GM04503 (cell line): ENCODE measurements at regions not wholly inside any gene's neighbourhood (a gene's known extent, or its start where the extent isn't known, plus 50 kb on each side); places are given as distances from the start of the nearest gene placed in this dataset.
A peak's percentile ranks its signal among the peaks of the same experiment; 100 is the strongest.

Source experiments
- DNase-seq: peaks from one replicate; pipeline ENCODE4 v3.0.0-alpha.2; 2012; ENCODE audit warnings: low read depth

DNA sequence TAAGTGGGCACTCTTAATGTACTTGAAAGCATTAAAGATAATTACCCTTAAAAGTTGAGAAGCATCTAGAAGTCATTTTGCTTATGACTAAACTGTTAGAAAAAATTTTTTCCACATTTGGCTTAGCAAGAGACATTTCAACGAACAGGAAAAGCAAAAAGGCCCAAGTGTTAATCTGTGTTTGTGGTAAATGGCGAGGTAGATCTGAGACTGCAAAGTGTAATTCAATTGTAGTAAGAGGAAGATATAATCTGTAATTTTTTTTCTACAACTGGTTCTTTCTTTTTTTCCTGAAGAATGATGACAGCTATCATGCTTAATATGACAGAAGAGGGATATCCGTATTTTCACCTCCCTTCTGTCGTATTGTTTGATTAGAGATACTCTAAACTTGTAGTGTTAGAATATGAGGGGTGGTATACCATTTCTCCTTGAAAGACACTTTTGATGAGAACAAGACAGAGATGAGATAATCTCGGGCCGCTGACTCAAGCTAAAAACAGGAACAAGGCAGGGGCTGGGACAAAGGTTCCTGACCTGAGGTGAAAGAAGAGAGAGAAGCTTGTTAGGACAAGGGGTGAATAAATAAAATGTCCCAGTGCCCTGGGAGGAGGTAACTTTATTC is 459.3 kb upstream of the ZNF608 start:
- no peak for DNase-seq

DNA sequence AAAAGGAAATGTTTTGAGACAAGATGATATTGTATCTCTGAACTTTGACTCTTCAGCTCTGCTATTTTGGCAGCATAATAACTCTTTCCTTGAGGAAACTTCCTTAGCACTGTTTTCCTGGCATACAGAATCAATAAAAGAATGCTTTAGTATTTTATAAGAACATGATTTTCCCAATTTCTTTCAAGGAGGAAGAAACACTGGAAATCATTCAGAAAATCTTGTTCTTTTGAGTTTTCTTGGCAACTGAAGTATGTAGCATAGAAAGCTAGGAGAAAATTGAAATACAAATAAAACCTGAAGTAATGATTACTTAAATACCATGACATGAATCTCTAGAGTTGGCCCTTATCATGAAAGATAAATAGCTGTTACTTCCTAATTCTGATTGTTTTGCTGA is 461.4 kb upstream of the ZNF608 start:
- DNase-seq = no peak

DNA sequence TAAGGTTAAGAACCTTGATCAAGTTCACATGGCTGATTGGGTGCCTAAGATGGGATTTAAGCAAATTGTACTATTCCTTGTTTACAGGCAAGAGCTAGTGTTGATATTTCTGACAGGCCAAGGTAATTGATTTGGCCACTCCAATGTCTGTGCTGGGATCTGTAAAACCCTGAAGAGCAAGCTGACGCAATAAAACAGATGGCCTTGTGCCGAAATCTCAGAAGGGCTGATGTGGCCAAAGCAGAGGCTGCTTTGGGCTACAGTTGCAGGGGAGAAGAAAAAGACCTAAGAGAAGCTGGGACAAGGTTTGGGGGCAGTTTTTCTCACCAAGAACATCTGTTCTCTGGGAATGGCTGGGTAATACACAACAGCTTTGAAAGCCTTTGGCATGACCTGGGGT is 463.2 kb upstream of the ZNF608 start:
- no peak for DNase-seq

DNA sequence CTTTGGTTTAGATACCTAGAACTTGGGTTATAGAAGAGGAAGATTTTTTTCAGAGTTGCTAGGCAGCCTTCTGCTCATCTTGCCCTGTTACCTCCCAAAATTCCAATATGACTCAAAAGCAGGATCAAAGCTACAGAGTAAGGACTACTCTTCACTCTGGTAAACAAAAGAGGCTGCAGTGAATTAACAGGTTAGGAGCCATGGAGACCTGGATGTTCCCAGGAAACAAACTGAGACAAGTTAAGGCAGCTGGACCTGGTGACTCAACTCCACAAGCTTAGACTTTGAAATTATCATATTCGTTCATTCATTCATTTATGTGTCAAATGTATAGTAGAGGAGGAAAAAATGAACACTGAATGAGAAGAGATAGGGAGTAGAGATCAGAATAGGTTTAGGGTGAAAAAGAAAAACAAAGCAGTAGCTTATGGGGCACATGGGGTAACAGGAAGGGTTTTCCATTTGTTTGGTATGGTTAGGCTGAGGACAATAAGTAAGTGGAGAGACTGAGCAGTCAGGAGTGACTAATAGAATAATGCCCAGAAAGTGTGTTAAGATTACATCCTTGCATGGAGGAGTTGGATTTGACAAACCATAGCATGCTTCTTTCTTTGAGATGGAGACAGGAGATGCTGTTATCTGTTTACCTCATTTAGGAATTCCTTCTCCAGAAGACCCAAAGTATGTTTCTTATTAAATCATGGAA is 464.0 kb upstream of the ZNF608 start:
- no peak for DNase-seq

DNA sequence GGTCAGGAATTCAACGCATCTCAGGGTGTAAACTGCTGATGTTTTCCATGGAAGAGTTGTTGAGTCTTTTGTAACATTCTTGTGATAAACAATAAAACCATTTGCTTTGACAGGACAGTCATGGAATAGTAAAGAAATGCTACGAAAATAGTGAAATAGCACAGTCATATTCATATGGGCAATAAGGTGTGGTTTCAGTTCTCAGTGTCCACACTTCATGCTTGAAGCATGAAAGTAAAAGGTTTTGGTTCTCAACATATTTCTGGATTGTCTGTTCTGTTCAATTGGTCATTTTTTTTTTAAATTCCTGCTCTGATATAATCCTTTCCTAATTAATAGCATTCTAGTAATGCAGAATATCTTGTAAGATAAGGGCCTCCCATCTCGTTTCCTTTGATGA is 467.6 kb upstream of the ZNF608 start:
- no peak for DNase-seq

DNA sequence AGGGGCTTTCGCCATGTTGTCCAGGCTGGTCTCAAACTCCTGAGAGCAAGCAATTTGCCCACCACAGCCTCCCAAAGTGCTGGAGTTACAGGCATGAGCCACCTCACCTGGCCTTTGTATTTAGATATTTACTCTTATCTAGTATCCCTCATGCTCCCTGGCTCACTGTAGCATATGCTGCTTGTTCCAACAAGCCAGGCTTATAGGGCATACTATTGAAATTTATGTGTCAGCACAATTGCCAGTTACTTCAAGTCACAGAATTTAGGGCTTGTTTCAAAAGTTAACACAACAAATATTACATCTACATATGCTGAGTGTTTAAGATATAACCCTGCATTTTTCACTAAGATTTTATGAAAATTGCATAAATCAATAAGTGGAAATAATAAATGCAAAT is 469.2 kb upstream of the ZNF608 start:
- DNase-seq = no peak

DNA sequence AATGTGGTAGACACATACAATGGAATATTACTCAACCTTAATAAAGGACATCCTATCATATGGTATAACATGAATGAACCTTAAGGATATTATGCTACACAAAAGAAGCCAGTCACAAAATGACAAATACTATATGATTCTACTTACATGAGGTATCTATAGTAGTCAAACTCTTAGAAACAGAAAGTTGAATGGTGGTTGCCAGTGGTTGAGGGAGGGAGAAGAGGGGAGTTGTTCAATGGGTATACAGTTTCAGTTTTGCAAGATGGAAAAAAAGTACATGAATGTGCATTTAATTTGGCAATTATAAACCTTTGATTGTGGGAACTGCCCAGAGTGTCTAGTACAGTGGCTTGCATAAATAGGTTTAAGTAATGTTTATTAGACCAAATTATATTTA is 473.3 kb upstream of the ZNF608 start:
- no peak for DNase-seq

DNA sequence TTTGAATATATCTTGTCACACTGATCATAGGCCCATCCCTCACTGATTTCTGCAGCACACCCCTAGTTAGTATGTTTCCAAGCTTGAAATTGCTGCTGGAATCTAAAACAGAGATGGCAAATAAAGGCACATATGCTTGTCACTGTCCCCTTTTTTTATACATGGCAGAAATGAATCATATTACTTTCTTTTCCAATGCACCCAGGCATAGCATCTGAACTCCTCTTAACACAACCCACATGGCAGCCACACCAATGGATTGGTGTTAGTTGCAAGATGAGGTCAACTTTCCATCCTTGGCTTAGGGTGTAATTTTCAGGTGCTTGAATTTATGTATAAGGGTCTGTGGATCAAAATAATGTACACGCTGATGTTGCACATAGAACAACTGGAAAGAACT is 473.8 kb upstream of the ZNF608 start:
- no peak for DNase-seq

DNA sequence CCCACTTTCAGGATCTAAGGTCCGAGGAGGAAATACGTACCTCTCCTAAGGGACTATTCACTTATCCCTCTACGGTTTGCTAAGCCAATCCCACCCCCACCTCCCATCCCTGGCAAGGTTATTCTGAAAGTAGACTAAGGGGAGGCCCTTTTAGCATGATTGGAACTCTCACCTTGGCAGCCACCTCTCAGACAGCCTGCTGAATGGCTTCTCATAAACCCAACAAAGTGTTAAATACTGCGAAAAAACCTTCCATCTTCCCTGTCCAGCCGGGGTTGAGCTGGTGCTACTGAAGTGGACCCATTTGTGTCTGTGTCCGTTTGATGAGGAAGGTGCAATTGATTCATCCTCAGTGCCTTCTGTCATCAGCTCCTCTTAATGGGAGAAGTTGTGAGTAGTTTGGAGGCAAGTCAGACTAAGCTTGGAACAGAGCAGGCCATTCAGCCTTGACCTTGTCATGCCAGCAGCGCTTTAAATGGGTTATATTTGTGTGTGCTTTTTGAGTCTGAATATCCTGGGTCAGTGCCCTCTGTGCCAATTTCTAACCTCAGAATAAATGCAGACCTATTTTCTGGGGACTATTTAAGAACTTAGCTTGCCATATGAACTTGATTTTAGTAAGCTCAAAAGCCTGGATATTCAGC is 476.3 kb upstream of the ZNF608 start:
- no peak for DNase-seq

DNA sequence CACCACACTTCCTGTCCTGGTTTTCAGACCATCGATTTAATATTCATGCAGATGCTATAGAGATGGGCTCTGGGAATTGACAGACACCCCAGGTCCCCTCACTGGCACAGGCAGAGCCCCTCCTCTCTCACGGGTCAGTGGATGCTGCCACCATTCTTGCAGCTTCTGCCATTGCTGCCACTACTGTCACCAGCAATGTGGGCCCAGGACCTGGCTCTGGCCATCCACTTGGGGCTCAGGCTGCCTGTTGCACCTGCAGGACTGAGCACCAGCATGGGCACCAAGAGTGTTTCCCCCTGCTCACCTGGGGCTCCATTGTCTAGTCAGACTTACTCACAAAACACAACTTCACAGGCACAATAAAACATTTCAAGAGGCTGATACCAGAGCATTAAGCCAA is 479.0 kb upstream of the ZNF608 start:
- DNase-seq = no peak

DNA sequence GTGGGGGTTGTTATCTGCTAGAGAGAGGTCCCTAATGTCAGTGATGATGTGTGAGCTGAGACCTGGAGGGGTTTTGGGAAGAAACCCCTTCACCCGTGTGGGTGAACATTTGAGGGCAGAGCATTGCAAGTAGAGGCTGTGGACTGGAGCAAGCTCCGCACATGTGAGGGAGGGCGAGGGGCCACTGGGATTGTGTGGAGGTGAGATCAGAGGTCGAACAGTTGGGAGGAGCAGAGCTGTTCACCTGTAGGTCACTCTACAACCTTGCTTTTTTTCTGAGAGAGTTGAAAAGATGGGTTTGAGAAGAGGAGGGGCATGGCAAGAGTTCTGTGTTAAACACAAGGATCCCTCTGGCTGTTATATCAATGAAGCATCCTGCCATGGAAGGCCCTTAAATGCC is 480.4 kb upstream of the ZNF608 start:
- DNase-seq = no peak

DNA sequence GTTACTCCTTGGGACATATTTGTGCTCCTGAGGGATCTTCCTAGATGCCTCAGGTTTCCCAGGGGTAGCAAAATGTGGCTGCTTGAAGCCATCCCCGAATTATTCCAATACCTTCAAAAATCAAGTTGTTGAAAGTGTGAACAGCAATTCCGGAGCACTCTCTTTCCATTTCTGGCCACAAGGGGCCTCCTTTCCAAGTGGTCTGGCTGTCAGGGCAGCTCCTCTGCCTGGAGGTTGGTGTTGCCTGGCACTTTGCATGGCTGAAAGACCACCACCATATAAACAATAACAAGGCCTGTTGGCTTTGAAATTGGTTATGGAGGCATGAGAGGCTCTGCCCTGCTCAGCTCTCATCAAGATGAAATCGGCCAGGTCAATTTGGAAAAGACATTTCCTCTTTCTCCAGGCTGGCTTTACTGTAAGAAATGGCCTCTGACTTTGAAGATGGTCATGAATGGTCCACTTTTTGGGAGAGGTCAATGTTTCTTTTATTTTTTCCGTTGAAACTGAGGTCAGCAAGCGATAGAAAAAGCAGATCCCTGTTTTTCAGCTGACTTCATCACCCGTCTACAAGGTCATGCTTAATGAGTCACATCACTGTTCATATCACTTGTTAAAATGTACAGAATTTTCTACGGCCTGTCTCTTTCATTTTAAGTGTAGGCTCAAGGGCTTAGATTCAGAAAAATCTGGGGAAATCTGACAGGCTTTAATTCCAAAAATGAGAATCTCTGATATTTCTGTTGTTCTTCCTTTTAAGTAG is 481.1 kb upstream of the ZNF608 start:
- no peak for DNase-seq

DNA sequence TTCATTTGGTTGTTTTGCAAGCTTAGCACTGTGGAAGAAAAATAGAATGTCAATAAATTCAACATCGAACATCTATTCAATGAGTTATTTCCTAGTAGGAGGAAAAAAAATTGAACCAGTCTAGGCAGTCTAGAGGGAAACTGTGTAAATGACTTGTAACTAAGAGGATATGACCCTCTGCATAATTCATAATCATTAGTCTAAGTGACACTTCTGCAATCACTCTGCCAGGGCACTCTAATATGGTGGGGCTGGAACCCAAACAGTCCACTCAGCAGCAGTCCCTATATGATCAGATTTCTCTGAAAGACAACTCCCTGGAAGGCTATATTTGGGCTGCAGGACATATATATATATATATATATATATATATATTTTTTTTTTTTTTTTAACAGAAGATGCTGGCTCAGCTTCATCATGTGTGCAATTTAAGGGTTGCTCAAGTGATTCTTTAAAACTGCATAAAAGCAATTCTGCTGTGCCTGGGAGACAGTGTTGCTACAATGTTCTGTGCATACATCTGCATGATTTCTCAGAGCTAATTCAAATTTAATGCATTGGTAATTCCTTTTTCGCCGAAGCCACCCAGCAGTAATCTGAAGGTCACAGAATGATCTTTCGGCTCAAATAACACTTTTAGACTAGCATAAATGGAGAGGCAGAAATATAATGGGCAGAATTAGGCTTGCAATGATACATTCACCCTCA is 482.1 kb upstream of the ZNF608 start:
- no peak for DNase-seq

DNA sequence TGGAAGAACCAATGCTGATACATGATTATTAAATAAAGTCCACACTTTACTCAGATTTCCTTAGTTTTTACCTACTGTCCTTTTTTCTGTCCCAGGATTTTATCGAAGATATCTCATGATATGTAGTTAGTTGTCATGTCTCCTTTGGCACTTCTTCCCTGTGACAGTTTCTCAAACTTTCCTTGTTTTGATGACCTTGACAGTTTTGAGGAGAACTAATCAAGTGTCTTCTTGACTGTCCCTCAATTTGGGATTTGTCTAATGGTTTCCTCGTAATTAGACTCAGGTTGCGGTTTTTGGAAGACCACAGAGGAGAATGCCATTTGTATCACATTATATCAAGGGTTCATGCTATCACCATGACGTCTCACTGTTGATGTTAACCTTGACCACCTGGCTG is 483.1 kb upstream of the ZNF608 start:
- no peak for DNase-seq

DNA sequence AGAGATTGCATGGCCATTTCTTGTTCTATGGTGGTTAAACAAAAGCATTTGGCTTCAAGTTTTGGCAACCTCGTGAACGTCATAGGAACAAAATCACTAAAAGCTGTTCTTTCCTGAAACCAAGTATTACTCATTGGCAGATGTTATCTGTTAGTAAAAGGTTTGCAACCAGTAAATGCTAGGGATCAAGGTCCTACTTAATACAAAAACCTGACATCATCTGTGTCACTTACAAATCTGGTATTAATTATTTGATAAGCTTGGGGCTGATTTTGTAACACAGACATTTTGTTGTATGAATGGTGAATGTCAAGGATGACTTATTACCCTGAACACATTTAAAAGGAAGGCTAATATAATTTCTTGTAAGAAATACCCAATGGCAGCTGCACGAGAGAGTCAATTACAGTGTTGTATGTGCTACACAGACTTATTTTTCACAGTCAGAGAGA is 486.4 kb upstream of the ZNF608 start:
- peak; percentile 64 for DNase-seq

DNA sequence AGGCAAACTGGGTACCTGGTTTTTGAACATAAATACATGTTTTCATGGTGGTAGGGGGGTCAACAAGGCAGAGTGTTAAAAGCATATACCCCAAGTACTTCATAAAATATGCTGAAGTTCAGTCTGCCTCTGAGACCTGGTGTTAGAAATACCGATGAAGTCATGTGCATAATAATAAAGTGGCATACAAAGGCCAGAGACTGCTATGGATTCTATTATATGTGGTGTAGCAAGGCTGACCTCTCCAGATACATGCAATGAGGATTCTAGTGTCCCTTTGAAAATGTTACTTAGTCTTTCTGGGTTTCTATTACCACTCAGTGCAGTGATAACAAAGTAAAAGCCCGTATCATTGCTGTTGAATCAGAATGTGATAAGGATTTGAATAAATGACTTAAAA is 487.5 kb upstream of the ZNF608 start:
- DNase-seq = no peak

DNA sequence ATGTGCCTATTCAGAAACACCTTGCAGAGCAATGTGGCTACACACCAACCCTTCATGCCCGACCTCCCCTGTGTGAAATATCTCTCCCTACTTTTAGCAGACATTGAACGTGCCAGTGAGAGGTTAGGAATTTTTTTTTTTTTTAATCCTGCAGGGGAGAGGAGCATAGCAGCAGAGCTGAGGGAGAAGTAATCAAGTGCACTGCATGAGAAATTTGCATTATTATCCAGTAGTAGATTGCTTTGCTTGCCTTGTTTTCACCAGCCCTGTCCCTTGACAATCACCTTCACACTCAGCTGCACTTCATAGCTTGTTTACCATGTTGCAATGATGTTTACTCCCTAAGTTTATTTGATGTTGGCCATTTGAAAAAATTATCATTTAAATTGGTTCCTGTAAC is 489.6 kb upstream of the ZNF608 start:
- no peak for DNase-seq

DNA sequence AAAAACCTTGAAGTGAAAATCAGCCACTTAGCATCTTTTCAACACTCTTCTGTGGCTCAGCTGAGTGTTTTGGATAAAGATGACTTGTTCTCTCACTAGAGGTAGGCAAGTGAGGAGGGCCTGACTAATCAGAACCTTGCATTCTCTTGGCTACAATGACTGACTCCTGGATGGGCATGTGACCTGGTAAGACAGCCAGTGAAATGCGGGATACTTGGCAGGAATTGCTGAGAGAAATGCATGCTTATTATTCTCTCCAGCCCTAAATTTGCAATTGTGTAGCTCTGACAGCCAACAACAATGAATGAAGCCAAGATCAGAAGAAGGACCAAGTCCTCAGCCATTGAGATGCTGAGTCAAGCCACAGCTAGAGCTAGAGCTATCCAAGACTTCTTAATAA is 490.5 kb upstream of the ZNF608 start:
- no peak for DNase-seq

DNA sequence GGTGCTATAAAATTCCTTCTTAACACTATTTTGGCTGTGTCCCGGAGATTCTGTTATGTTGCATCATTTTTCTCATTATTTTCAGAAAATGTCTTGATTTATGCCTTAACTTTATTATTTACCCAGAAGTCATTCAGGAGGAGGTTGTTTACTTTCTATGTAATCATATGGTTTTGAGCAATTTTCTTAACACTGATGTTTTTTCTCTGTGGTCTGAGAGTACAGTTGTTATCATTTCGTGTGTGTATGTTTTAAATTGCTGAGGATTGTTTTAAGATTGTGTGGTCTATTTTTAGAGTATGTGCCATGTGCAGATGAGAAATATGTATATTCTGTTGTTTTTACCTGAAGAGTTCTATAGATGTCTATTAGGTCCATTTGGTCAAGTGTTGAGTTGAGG is 498.1 kb upstream of the ZNF608 start:
- DNase-seq = no peak

DNA sequence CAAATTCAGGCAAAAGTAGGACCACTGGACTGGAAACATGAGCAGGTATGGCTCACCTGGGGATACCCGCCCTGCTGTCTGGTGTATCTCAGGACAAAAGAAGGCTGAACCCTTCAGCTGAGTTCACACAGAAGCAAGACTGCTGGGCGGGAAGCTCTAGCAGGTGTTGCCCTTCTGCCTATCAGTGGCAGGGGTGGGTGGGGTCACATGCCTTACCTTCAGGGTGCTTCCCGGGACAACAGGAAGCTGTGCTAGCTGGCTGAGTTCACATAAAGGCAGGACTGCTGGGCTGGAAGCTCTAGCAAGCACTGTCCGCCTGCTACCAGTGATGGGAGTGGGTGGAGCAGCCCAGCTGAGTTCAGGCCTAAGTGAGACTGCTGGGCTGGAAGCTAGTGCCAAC is 498.8 kb upstream of the ZNF608 start:
- no peak for DNase-seq

DNA sequence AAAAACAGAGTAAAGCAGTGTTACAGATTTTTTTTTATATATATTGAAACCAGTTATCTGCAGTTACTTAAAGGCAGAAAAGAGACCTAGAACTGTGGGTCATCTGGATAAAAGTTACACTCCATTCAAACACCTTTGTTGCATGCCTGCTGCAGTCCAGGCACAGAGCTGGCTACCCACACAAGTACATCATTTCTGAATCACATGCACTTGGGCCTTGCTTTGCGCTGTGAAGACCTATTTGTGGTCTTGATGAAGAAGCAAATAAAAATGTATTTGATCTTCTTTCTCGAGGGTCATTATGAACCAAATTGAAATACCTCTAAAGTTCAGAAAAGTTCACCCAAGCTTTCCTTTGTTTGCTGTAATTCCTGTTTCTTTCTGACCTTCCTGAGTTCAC is 503.0 kb upstream of the ZNF608 start:
- no peak for DNase-seq

DNA sequence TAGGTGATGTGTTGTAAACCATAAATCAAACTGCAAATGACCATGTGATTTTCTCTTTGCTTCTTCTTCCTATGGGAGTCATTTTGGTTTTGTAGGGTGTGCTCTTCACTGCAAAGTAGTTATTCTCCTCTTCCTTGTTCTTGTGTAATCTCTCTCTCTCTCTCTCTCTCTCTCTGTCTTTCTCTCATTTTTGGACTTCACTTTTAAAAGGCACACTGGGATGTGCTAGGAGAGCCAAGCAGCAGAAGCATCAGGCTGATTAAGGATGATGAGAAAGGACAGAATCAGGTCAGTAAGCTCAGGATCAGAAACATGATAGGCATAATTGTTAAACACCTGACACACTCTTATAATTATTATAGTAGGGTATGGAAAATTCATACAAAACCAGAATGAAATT is 505.3 kb upstream of the ZNF608 start:
- DNase-seq = no peak
